ENCODE measurements at regions not wholly inside any gene's neighbourhood (a gene's known extent, or its start where the extent isn't known, plus 50 kb on each side); places are given as distances from the start of the nearest gene placed in this dataset.

GRCh38 chr9:82582693-82583092 lies 480.2 kb downstream of the RASEF start:
- H3K9ac ChIP-seq (ENCODE audit: extremely low read depth, insufficient read length, low read length) = no peak overlapping the region
- H3K79me2 ChIP-seq (ENCODE audit: insufficient read depth, low read length) = no peaks in the 10 kb centered on the region
- H3K27ac ChIP-seq (ENCODE audit: insufficient read length, low read depth, low read length) = no peak overlapping the region
- no peaks in the 10 kb centered on the region; a peak in 1 of 4 replicates for H3K4me1 Mint-ChIP-seq
- TF ChIP-seq CTCF (conservative IDR thresholded peaks at IDR 0.05) = no peak
- H2BK15ac ChIP-seq (ENCODE audit: low read depth, low read length) = no peak overlapping the region
- H3K27me3 ChIP-seq (ENCODE audit: insufficient read depth, low read length) = no peaks in the 10 kb centered on the region
- no peaks in the 10 kb centered on the region for H3K4me1 ChIP-seq (ENCODE audit: insufficient read depth, low read length)
- no peak for DNase-seq
- no peak overlapping the region for H3K4me2 ChIP-seq (ENCODE audit: insufficient read depth, insufficient read length, low read length)
- no peak overlapping the region for H3K27ac Mint-ChIP-seq
- H3K9me3 ChIP-seq (ENCODE audit: control insufficient read depth, low read depth, low read length) = no peaks in the 10 kb centered on the region
- no peak overlapping the region for H2BK5ac ChIP-seq (ENCODE audit: insufficient read length, low read length)
- peaks cover 11 to 14% of the 10 kb centered on the region in 2 experiments for H3K9me3 Mint-ChIP-seq
- no peak overlapping the region for H2BK20ac ChIP-seq (ENCODE audit: low read depth, low read length, poor library complexity, severe bottlenecking)
- no CpG with 5 or more reads among the region's 1 CpG for WGBS (ENCODE audit: extremely low coverage, insufficient read length, low lambda C conversion rate)
- H3K27me3 Mint-ChIP-seq (ENCODE audit: low read depth) = no peaks in the 10 kb centered on the region
- H4K5ac ChIP-seq (ENCODE audit: insufficient read length, low read depth, low read length) = no peak overlapping the region
- no peak overlapping the region for H3K14ac ChIP-seq (ENCODE audit: insufficient read depth, low read length)
- H3K23ac ChIP-seq (ENCODE audit: insufficient read length, low read depth, low read length) = no peak overlapping the region
- no peak overlapping the region for H2BK12ac ChIP-seq (ENCODE audit: insufficient read length, low read depth, low read length)
- H4K8ac ChIP-seq (replicated peaks; ENCODE audit: insufficient read length, low read depth, low read length) = no peak overlapping the region
- no peak overlapping the region for H2AK5ac ChIP-seq (ENCODE audit: insufficient read length, low read length)
- no peaks in the 10 kb centered on the region for H3K79me1 ChIP-seq (ENCODE audit: insufficient read depth, low read depth, low read length, poor library complexity, severe bottlenecking)
- no peak overlapping the region for H3K56ac ChIP-seq (ENCODE audit: insufficient read length, low read depth, low read length)
- no peak overlapping the region for H2BK120ac ChIP-seq (ENCODE audit: low read depth, low read length, poor library complexity, severe bottlenecking)
- peaks cover 2 to 13% (median 4%) of the 10 kb centered on the region in 3 experiments; a peak in 5 of 7 replicates for H3K36me3 Mint-ChIP-seq (ENCODE audit: insufficient read depth in 1 of 3, low read depth in 3 of 3)
- H3K4ac ChIP-seq (ENCODE audit: low read depth, low read length) = no peak overlapping the region
- no peak overlapping the region for H3K4me3 Mint-ChIP-seq
- no peak overlapping the region for H4K91ac ChIP-seq (ENCODE audit: insufficient read length, low read depth, low read length)
- H4K20me1 ChIP-seq (ENCODE audit: control insufficient read depth, insufficient read depth, insufficient read length) = no peaks in the 10 kb centered on the region
- H2AFZ ChIP-seq (ENCODE audit: low read length) = no peak overlapping the region
- no peak overlapping the region for H3T11ph ChIP-seq (ENCODE audit: low read length)
- H3K23me2 ChIP-seq (ENCODE audit: insufficient read length, low read depth, low read length, poor library complexity, severe bottlenecking) = no peaks in the 10 kb centered on the region
- no peak overlapping the region for H3K18ac ChIP-seq (ENCODE audit: insufficient read length, low read depth, low read length)
